A673 (cell line): ENCODE measurements at regions not wholly inside any gene's neighbourhood (a gene's known extent, or its start where the extent isn't known, plus 50 kb on each side); places are given as distances from the start of the nearest gene placed in this dataset.

Source experiments
- BruUV-seq: library from RNA; stranded (reverse); fragments of 400-500 nt; replicated peaks from 2 replicates; lab custom pipeline; 2021; lab: Mats Ljungman, UMichigan
- CTCF ChIA-PET: fragments of 300-600 bp; sonication (Branson Sonifier 250); formaldehyde crosslinking; loops from one replicate; lab custom pipeline; 2022; ENCODE audit warnings: antibody characterized with exemption; lab: Charles Lee
- POLR2A ChIA-PET: fragments of 300-600 bp; sonication (Branson Sonifier 250); formaldehyde crosslinking; loops from one replicate; lab custom pipeline; 2022; ENCODE audit warnings: antibody characterized with exemption; ENCODE audit not compliant: low non-redundant PET; lab: Charles Lee
- DNase-seq: peaks from one replicate; pipeline ENCODE4 v3.0.0-alpha.2; 2015; ENCODE audit warnings: low spot score
- H3K27ac ChIP-seq: fragments of 200-600 bp; sonication (generic); 2 replicates; pipeline ENCODE4 v1.5.1; 2016; ENCODE audit warnings: mixed run types, low read depth, mild to moderate bottlenecking, mixed read lengths, antibody characterized with exemption, low read length; ENCODE audit not compliant: poor library complexity, severe bottlenecking
- H3K27me3 ChIP-seq: fragments of 200-600 bp; sonication (generic); replicated peaks from 2 replicates; pipeline ENCODE4 v1.6.1; 2017; ENCODE audit warnings: mixed run types, low read depth, mild to moderate bottlenecking, mixed read lengths, antibody characterized with exemption, low read length; ENCODE audit not compliant: insufficient read depth, poor library complexity
- H3K36me3 ChIP-seq: fragments of 200-600 bp; sonication (generic); 2 replicates; pipeline ENCODE4 v1.6.1; 2016; ENCODE audit warnings: mixed run types, mild to moderate bottlenecking, mixed read lengths, antibody characterized with exemption, low read length; ENCODE audit not compliant: insufficient read depth, poor library complexity, severe bottlenecking
- H3K4me1 ChIP-seq: fragments of 200-600 bp; sonication (generic); 2 replicates; pipeline ENCODE4 v1.6.1; 2017; ENCODE audit warnings: mixed run types, mild to moderate bottlenecking, mixed read lengths, antibody characterized with exemption, low read length; ENCODE audit not compliant: insufficient read depth, poor library complexity, severe bottlenecking
- H3K4me3 ChIP-seq: fragments of 200-600 bp; sonication (generic); 2 replicates; pipeline ENCODE4 v1.5.1; 2016; ENCODE audit warnings: low read depth, mixed run types, mild to moderate bottlenecking, mixed read lengths, low read length; ENCODE audit not compliant: poor library complexity, severe bottlenecking
- H3K9me3 ChIP-seq: fragments of 200-600 bp; sonication (generic); 2 replicates; pipeline ENCODE4 v1.6.1; 2016; ENCODE audit warnings: mixed run types, low read depth, mild to moderate bottlenecking, mixed read lengths, antibody characterized with exemption, low read length; ENCODE audit not compliant: poor library complexity, severe bottlenecking
- CTCF ChIP-seq: fragments of 300-800, 200-600 bp; sonication (generic); conservative IDR thresholded peaks from 2 replicates; pipeline ENCODE4 v1.5.1; 2017; ENCODE audit warnings: low read depth, mild to moderate bottlenecking, antibody characterized with exemption, low read length, moderate library complexity, mixed read lengths
- EZH2 ChIP-seq: fragments of 200-600 bp; sonication (generic); IDR thresholded peaks from 2 replicates; pipeline ENCODE4 v1.6.1; 2017; ENCODE audit warnings: borderline replicate concordance, low read depth, mild to moderate bottlenecking, mixed read lengths, antibody characterized with exemption, low read length; ENCODE audit not compliant: poor library complexity, severe bottlenecking
- intact Hi-C: fragments of 100-400 bp; cut with micrococcal nuclease; formaldehyde crosslinking; loops from one replicate; pipeline ENCODE4 v1.10.0; 2022; ENCODE audit not compliant: unreplicated experiment

- no peaks in the 10 kb centered on the region for H3K36me3 ChIP-seq
Measured at GRCh38 chr13:31972453-31972852, 59.1 kb upstream of the FRY start.

GRCh38 chr13:31978021-31978420 lies 53.6 kb upstream of the FRY start:
- Histone ChIP-seq H3K27ac (no peak overlapping the region), H3K4me3 (no peak overlapping the region), H3K9me3 (no peaks in the 10 kb centered on the region), H3K36me3 (no peaks in the 10 kb centered on the region), H3K27me3 (no peaks in the 10 kb centered on the region), H3K4me1 (no peaks in the 10 kb centered on the region)
- intact Hi-C loops, result no loop called here
- no peak for DNase-seq
- BruUV-seq, result no TSS peak
- CTCF ChIA-PET, result no interaction called here
- no peak for TF ChIP-seq CTCF
- TF ChIP-seq EZH2, result no peak
- POLR2A ChIA-PET, result no interaction called here

More at GRCh38 chr13:31972453-31972852, 59.1 kb upstream of the FRY start:
- no peak for DNase-seq
- ChIA-PET CTCF (no interaction called here), POLR2A (no interaction called here)
- Histone ChIP-seq H3K9me3 (no peaks in the 10 kb centered on the region), H3K4me3 (no peak overlapping the region), H3K27me3 (no peaks in the 10 kb centered on the region), H3K4me1 (no peaks in the 10 kb centered on the region), H3K27ac (no peak overlapping the region)
- no peak for TF ChIP-seq CTCF
- TF ChIP-seq EZH2, result no peak
- intact Hi-C loops, result no loop called here
- BruUV-seq, result no TSS peak

GRCh38 chr13:31980830-31981229 lies 50.7 kb upstream of the FRY start:
- TF ChIP-seq EZH2 (no peak), CTCF (no peak)
- ChIA-PET CTCF (no interaction called here), POLR2A (no interaction called here)
- Histone ChIP-seq H3K4me3 (no peak overlapping the region), H3K4me1 (no peaks in the 10 kb centered on the region), H3K36me3 (no peaks in the 10 kb centered on the region), H3K27me3 (no peaks in the 10 kb centered on the region), H3K9me3 (no peaks in the 10 kb centered on the region), H3K27ac (no peak overlapping the region)
- DNase-seq, result no peak
- no TSS peak for BruUV-seq
- intact Hi-C loops, result no loop called here
